ENCODE measurements at regions not wholly inside any gene's neighbourhood (a gene's known extent, or its start where the extent isn't known, plus 50 kb on each side); places are given as distances from the start of the nearest gene placed in this dataset.

DNA sequence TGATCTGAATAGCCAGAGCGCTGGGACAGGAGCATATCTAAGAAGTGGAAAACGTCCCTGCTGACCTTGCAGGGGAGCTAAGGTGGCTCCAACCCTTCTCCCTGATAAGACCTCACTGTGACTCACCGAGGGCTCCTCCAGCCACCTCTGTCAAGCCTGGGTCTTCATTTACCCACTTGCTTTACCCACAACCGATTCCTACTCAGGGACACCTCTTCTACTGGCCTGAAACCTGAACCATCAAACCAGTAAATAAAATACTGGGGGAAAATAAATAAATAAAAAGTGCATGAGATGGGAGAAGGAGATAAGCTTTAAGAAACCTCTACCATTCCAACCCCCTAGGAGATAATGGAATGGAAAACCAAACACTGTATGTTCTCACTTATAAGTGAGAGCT, 80.2 kb upstream of the ALOX12 start:
- TF ChIP-seq, protein P1, sequence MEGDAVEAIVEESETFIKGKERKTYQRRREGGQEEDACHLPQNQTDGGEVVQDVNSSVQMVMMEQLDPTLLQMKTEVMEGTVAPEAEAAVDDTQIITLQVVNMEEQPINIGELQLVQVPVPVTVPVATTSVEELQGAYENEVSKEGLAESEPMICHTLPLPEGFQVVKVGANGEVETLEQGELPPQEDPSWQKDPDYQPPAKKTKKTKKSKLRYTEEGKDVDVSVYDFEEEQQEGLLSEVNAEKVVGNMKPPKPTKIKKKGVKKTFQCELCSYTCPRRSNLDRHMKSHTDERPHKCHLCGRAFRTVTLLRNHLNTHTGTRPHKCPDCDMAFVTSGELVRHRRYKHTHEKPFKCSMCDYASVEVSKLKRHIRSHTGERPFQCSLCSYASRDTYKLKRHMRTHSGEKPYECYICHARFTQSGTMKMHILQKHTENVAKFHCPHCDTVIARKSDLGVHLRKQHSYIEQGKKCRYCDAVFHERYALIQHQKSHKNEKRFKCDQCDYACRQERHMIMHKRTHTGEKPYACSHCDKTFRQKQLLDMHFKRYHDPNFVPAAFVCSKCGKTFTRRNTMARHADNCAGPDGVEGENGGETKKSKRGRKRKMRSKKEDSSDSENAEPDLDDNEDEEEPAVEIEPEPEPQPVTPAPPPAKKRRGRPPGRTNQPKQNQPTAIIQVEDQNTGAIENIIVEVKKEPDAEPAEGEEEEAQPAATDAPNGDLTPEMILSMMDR (conservative IDR thresholded peaks at IDR 0.05): no peak
- TF ChIP-seq EZH2 (IDR thresholded peaks at IDR 0.05; ENCODE audit: low read depth): no peak
